NT2/D1 (cell line): ENCODE measurements at regions not wholly inside any gene's neighbourhood (a gene's known extent, or its start where the extent isn't known, plus 50 kb on each side); places are given as distances from the start of the nearest gene placed in this dataset.

ENCODE experiments used
- SUZ12 ChIP-seq: IDR thresholded peaks from 2 replicates; pipeline ENCODE4 v1.6.1; 2011; ENCODE audit not compliant: insufficient read length, insufficient read depth; ENCODE audit errors: extremely low read depth
- YY1 ChIP-seq: IDR thresholded peaks from 2 replicates; pipeline ENCODE4 v1.6.1; 2011; ENCODE audit not compliant: insufficient read length, insufficient read depth
- ZNF274 ChIP-seq: IDR thresholded peaks from 2 replicates; pipeline ENCODE4 v1.6.1; 2011; ENCODE audit warnings: mild to moderate bottlenecking, low read depth, low read length

DNA sequence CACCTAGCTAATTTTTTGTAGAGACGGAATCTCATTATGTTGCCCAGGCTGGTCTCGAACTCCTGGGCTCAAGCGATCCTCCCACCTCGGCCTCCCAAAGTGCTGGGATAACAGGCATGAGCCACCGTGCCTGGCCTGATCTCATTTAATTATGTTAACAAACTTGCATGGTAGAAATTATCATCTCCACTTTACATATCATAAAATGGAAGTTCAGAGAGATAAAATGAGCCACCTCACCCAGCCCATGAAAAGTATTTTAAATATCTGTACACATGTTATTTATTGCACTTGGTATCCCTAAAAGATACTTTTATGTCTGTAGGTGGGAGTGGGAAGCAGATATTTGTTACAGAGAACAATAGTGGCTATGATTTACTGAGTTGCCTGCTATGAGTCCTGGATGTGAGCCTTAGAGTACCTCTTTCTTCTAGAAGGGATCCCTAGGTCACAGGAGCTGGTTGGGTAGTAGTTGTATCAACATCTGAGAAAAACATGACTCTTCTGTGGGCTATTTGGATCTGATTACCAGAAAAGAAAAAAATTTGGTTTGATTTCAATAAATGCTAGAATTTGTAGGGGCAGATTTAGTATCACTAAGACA is 52.4 kb upstream of the EIF2S2 start:
- TF ChIP-seq ZNF274 (no peak), YY1 (no peak), SUZ12 (no peak)
